Keratinocyte (primary cell): ENCODE measurements at regions not wholly inside any gene's neighbourhood (a gene's known extent, or its start where the extent isn't known, plus 50 kb on each side); places are given as distances from the start of the nearest gene placed in this dataset.

ENCODE experiments used
- EZH2 ChIP-seq: IDR thresholded peaks from one replicate; pipeline ENCODE4 v1.6.1; 2012; ENCODE audit warnings: inconsistent platforms, mild to moderate bottlenecking, low read length, moderate library complexity
- TF ChIP-seq, protein P1 (sequence below), 3 experiments: IDR thresholded peaks in 1 of 3; conservative IDR thresholded peaks in 1 of 3; optimal IDR thresholded peaks in 1 of 3; 2 replicates in 2 of 3; 3 replicates in 1 of 3; pipeline versions ENCODE3 to v1.5.1; 2011; ENCODE audit warnings: low read length in 3 of 3, mild to moderate bottlenecking in 3 of 3, moderate library complexity in 2 of 3, control low read depth in 1 of 3, inconsistent platforms in 1 of 3; ENCODE audit not compliant: insufficient read depth in 2 of 3; ENCODE audit errors: extremely low read depth in 1 of 3

DNA sequence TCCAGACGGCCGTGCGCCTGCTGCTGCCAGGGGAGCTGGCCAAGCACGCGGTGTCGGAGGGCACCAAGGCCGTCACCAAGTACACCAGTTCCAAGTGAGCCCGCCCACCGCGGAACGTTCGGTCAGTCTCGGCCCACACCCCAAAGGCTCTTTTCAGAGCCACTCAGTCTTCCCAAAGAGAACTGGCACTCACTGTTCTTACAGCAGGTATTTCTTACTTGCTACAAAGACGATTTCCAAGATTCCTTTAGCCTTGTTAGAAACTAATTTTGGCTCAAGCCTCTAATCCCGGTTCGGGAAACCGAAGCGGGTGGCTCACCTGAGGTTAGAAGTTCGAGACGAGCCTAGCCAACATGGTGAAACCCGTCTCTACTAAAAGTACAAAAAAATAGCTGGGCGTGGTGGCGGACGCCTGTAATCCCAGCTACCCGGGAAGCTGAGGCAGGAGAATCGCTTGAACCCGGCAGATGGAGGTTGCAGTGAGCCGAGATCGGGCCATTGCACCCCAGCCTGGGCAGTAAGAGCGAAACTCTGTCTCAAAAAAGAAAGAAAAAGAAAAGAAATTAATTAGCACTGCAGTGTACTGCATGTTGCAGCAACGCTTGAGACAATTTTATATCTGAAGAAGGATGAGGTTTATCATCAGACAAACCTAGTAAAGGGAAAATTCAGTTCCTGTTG, 73.1 kb downstream of the OR2B2 start:
- TF ChIP-seq, protein P1, sequence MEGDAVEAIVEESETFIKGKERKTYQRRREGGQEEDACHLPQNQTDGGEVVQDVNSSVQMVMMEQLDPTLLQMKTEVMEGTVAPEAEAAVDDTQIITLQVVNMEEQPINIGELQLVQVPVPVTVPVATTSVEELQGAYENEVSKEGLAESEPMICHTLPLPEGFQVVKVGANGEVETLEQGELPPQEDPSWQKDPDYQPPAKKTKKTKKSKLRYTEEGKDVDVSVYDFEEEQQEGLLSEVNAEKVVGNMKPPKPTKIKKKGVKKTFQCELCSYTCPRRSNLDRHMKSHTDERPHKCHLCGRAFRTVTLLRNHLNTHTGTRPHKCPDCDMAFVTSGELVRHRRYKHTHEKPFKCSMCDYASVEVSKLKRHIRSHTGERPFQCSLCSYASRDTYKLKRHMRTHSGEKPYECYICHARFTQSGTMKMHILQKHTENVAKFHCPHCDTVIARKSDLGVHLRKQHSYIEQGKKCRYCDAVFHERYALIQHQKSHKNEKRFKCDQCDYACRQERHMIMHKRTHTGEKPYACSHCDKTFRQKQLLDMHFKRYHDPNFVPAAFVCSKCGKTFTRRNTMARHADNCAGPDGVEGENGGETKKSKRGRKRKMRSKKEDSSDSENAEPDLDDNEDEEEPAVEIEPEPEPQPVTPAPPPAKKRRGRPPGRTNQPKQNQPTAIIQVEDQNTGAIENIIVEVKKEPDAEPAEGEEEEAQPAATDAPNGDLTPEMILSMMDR (optimal IDR thresholded peaks at IDR 0.05 in 1 of 3, IDR thresholded peaks at IDR 0.05 in 1 of 3, conservative IDR thresholded peaks at IDR 0.05 in 1 of 3; ENCODE audit: extremely low read depth in 1 of 3, insufficient read depth in 2 of 3, low read length in 3 of 3), result no peak
- no peak for TF ChIP-seq EZH2
